ENCODE measurements at regions not wholly inside any gene's neighbourhood (a gene's known extent, or its start where the extent isn't known, plus 50 kb on each side); places are given as distances from the start of the nearest gene placed in this dataset.

DNA sequence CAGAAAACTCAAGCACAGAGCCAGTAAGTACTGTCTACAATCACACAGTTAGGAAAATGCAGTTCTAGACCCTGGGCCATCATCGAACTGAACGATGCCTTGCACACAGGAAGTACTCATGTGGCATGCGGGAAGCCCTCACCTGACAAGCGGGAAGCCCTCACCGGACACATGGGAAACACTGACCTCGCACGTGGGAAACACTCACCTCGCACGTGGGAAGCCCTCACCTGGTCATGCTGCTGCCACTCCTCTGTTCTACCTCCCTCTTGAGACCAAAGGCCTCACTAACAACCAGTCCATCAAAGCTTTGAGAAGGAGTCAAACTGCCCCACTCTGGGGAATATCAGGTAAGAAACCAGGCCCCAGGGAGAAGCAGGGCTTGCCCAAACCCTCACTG lies 105.6 kb upstream of the PTPRT start:
- ATAC-seq (ENCODE audit: low FRiP score) (no peak), DNase-seq (no peak)
- no peaks in the 10 kb centered on the region for H3K27me3 ChIP-seq (ENCODE audit: control insufficient read depth in 1 of 2, insufficient read depth in 2 of 2, low read length in 1 of 2)
- intact Hi-C loops (cut with DNase I), result no loop called here
- WGBS, 2 donors, result 90 to 93% methylated on average over 9 of the region's 9 CpGs
- no peak overlapping the region for H3K4me3 ChIP-seq (ENCODE audit: low read length in 2 of 2)
- no peaks in the 10 kb centered on the region for H3K4me1 ChIP-seq (ENCODE audit: control insufficient read depth in 1 of 2, insufficient read depth in 2 of 2, low read length in 2 of 2)
- H3K9me3 ChIP-seq (ENCODE audit: control insufficient read depth, low read length), result no peaks in the 10 kb centered on the region
- no peak overlapping the region for H3K27ac ChIP-seq (ENCODE audit: low read depth in 1 of 2, low read length in 2 of 2)
- no peaks in the 10 kb centered on the region for H3K36me3 ChIP-seq (ENCODE audit: control insufficient read depth in 1 of 2, insufficient read depth in 2 of 2, low read length in 1 of 2)

- DNase-seq (no peak), ATAC-seq (ENCODE audit: low FRiP score) (no peak)
- Histone ChIP-seq H3K4me1 (ENCODE audit: control insufficient read depth in 1 of 2, insufficient read depth in 2 of 2, low read length in 2 of 2) (no peaks in the 10 kb centered on the region), H3K27ac (ENCODE audit: low read depth in 1 of 2, low read length in 2 of 2) (no peak overlapping the region), H3K4me3 (ENCODE audit: low read length in 2 of 2) (no peak overlapping the region), H3K9me3 (ENCODE audit: control insufficient read depth, low read length) (no peaks in the 10 kb centered on the region), H3K36me3 (ENCODE audit: control insufficient read depth in 1 of 2, insufficient read depth in 2 of 2, low read length in 1 of 2) (no peaks in the 10 kb centered on the region), H3K27me3 (ENCODE audit: control insufficient read depth in 1 of 2, insufficient read depth in 2 of 2, low read length in 1 of 2) (no peaks in the 10 kb centered on the region)
- WGBS, 2 donors, result 79% methylated on average over 4 of the region's 4 CpGs
- intact Hi-C loops (cut with DNase I), result no loop called here
Measured at GRCh38 chr20:43294031-43294430, 104.3 kb upstream of the PTPRT start.

DNA sequence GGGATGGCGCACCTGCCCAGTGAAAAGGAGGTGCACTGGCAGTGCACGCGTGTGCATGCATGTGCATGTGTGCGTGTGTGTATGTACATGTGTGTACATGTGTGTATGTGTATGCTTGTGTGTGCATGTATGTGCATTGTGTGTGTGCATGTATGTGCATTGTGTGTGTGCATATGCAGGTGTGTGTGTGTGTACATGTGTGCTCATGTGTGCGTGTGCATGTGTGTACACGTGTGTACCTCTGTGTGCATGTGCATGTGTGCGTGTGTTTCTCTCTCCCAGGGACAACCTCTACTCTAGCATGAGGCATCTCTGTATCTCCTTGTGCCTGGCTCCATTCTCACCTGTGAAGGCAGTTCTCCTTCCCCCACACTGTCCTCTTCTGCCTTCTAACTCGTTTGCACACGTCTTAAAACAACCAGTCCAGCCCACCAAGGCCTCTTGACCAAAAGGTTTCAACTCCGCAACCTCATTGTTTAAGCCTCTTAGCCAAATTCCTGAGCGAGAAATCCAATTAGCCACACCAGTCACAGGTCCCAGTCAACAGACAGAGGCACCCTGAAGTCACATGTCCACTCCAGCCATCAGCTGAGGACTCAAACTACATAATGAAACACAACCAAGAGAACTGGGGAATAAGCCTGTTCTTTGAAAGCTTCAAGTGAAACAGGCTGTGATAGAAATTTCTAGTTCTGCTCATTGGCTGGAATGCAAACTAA lies 103.5 kb upstream of the PTPRT start:
- no peak for ATAC-seq (ENCODE audit: low FRiP score)
- WGBS, 2 donors, result 74 to 81% methylated on average over 11 of the region's 11 CpGs
- no peaks in the 10 kb centered on the region for H3K27me3 ChIP-seq (ENCODE audit: control insufficient read depth in 1 of 2, insufficient read depth in 2 of 2, low read length in 1 of 2)
- intact Hi-C loops (cut with DNase I), result no loop called here
- no peak for DNase-seq
- no peaks in the 10 kb centered on the region for H3K36me3 ChIP-seq (ENCODE audit: control insufficient read depth in 1 of 2, insufficient read depth in 2 of 2, low read length in 1 of 2)
- H3K9me3 ChIP-seq (ENCODE audit: control insufficient read depth, low read length), result no peaks in the 10 kb centered on the region
- no peak overlapping the region for H3K27ac ChIP-seq (ENCODE audit: low read depth in 1 of 2, low read length in 2 of 2)
- H3K4me1 ChIP-seq (ENCODE audit: control insufficient read depth in 1 of 2, insufficient read depth in 2 of 2, low read length in 2 of 2), result no peaks in the 10 kb centered on the region
- H3K4me3 ChIP-seq (ENCODE audit: low read length in 2 of 2), result no peak overlapping the region

DNA sequence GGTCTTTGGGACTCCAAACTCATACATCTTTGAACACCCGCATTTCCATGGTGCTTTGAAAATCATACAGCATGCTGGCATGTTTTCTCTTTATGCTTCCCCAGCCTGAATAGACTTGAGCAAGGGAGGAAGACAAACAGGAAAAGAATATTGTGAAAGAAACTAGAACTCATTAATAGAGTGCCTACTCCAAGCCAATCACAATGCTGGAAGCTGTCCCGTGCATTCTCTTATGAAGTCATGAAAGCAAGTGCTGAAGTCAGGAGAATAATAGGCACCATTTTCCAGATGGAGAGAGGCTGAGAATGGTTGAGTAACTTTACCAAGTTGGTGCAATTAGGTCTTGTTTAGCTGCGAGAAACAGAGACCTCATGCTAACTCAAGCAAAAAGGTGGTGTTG lies 102.5 kb upstream of the PTPRT start:
- Histone ChIP-seq H3K36me3 (ENCODE audit: control insufficient read depth in 1 of 2, insufficient read depth in 2 of 2, low read length in 1 of 2) (no peaks in the 10 kb centered on the region), H3K4me1 (ENCODE audit: control insufficient read depth in 1 of 2, insufficient read depth in 2 of 2, low read length in 2 of 2) (no peaks in the 10 kb centered on the region), H3K27ac (ENCODE audit: low read depth in 1 of 2, low read length in 2 of 2) (no peak overlapping the region), H3K27me3 (ENCODE audit: control insufficient read depth in 1 of 2, insufficient read depth in 2 of 2, low read length in 1 of 2) (no peaks in the 10 kb centered on the region), H3K9me3 (ENCODE audit: control insufficient read depth, low read length) (no peaks in the 10 kb centered on the region), H3K4me3 (ENCODE audit: low read length in 2 of 2) (no peak overlapping the region)
- DNase-seq, result no peak
- WGBS, 2 donors, result 74 to 79% methylated on average over 3 of the region's 3 CpGs
- intact Hi-C loops (cut with DNase I), result no loop called here
- no peak for ATAC-seq (ENCODE audit: low FRiP score)

DNA sequence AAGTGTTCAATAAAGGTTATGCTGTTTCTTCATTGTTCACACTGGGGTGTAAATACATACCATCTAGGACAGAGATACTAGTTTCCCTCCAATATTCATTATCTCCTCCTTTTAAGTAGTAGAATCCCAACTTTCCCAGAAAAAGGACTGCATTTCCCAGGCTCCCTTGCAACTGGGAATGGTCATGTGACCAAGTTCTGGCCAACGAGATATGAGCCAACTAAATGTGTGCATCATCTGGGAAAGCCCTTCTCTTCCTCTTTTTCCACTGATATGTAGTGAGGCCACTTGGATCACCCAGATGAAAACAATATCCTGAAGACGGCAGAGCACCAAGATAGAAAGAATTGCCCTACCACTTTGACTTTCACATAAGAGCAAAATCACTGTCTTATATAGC lies 97.9 kb upstream of the PTPRT start:
- Histone ChIP-seq H3K36me3 (ENCODE audit: control insufficient read depth in 1 of 2, insufficient read depth in 2 of 2, low read length in 1 of 2) (no peaks in the 10 kb centered on the region), H3K4me1 (ENCODE audit: control insufficient read depth in 1 of 2, insufficient read depth in 2 of 2, low read length in 2 of 2) (no peaks in the 10 kb centered on the region), H3K9me3 (ENCODE audit: control insufficient read depth, low read length) (no peaks in the 10 kb centered on the region), H3K27me3 (ENCODE audit: control insufficient read depth in 1 of 2, insufficient read depth in 2 of 2, low read length in 1 of 2) (no peaks in the 10 kb centered on the region), H3K4me3 (ENCODE audit: low read length in 2 of 2) (no peak overlapping the region), H3K27ac (ENCODE audit: low read depth in 1 of 2, low read length in 2 of 2) (no peak overlapping the region)
- DNase-seq, result no peak
- ATAC-seq (ENCODE audit: low FRiP score), result no peak
- 61 to 63% methylated on average over 2 of the region's 2 CpGs for WGBS, 2 donors
- intact Hi-C loops (cut with DNase I), result no loop called here

DNA sequence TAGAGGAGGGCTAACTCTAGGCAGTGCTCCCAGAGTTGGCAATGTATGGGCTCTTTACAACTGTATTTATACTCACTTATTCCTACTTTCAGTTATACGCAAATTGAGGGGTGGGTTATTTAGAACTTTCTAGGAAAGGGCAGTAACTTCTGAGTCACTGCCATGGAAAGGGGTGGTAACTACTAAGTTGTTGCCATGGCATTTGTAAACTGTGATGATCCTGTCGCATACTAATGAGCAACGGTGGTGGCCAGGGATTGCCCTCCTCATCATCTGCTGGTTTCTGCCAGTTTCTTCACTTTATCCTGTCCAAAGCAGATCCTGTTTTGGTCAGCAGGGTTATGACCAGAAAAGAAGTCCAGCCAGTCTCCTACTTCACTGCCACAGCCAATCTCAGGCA lies 95.5 kb upstream of the PTPRT start:
- Histone ChIP-seq H3K27me3 (ENCODE audit: control insufficient read depth in 1 of 2, insufficient read depth in 2 of 2, low read length in 1 of 2) (no peaks in the 10 kb centered on the region), H3K36me3 (ENCODE audit: control insufficient read depth in 1 of 2, insufficient read depth in 2 of 2, low read length in 1 of 2) (no peaks in the 10 kb centered on the region), H3K9me3 (ENCODE audit: control insufficient read depth, low read length) (peaks cover 3% of the 10 kb centered on the region), H3K27ac (ENCODE audit: low read depth in 1 of 2, low read length in 2 of 2) (no peak overlapping the region), H3K4me3 (ENCODE audit: low read length in 2 of 2) (no peak overlapping the region), H3K4me1 (ENCODE audit: control insufficient read depth in 1 of 2, insufficient read depth in 2 of 2, low read length in 2 of 2) (no peaks in the 10 kb centered on the region)
- no peak for ATAC-seq (ENCODE audit: low FRiP score)
- no peak for DNase-seq
- intact Hi-C loops (cut with DNase I), result no loop called here
- 81 to 92% methylated on average over 3 of the region's 3 CpGs for WGBS, 2 donors

DNA sequence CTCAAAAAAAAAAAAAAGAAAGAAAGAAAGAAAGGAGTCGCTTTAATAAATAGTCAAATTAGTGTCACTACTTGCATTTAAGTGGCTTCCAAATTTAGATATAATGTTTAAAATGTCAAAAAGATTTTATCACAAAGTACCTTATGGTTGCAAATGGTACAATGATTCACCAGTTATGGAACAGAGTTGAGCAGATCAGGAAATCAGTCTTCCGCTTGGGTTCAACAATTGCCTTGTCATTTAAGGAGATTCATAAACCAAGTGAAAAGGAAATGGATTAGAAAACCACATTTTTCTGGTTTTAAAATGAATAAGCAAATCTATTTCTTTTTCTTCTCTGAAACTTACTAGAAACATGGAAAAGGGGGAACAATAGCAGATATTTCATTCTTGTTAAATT lies 94.8 kb upstream of the PTPRT start:
- DNase-seq (no peak), ATAC-seq (ENCODE audit: low FRiP score) (no peak)
- H3K36me3 ChIP-seq (ENCODE audit: control insufficient read depth in 1 of 2, insufficient read depth in 2 of 2, low read length in 1 of 2), result no peaks in the 10 kb centered on the region
- H3K4me3 ChIP-seq (ENCODE audit: low read length in 2 of 2), result no peak overlapping the region
- H3K27me3 ChIP-seq (ENCODE audit: control insufficient read depth in 1 of 2, insufficient read depth in 2 of 2, low read length in 1 of 2), result no peaks in the 10 kb centered on the region
- no peaks in the 10 kb centered on the region for H3K4me1 ChIP-seq (ENCODE audit: control insufficient read depth in 1 of 2, insufficient read depth in 2 of 2, low read length in 2 of 2)
- intact Hi-C loops (cut with DNase I), result no loop called here
- H3K27ac ChIP-seq (ENCODE audit: low read depth in 1 of 2, low read length in 2 of 2), result no peak overlapping the region
- WGBS, 2 donors, result 86 to 95% methylated on average over 2 of the region's 2 CpGs
- H3K9me3 ChIP-seq (ENCODE audit: control insufficient read depth, low read length), result peaks cover 3% of the 10 kb centered on the region

DNA sequence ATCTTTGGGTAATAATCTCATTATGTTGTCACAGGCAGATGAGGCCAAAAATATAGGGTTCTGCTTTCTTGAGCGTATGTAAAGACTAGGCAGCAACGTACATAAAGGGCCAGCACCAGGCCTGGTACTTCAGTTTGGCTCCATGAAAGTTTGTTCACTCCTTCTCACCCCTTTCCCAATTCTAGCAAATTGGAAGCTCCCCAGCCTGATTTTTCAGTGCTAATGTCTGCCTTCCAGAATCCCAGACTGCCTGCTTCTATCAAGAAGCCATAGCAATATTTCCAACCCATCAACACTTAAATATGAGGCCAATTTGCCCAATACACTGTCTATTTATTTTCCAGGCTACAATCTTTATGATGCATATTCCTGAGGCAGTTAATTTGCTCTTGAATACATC lies 93.4 kb upstream of the PTPRT start:
- 70 to 77% methylated on average over 2 of the region's 2 CpGs for WGBS, 2 donors
- H3K27ac ChIP-seq (ENCODE audit: low read depth in 1 of 2, low read length in 2 of 2), result no peak overlapping the region
- DNase-seq (no peak), ATAC-seq (ENCODE audit: low FRiP score) (no peak)
- intact Hi-C loops (cut with DNase I), result no loop called here
- H3K4me1 ChIP-seq (ENCODE audit: control insufficient read depth in 1 of 2, insufficient read depth in 2 of 2, low read length in 2 of 2), result no peaks in the 10 kb centered on the region
- no peaks in the 10 kb centered on the region for H3K36me3 ChIP-seq (ENCODE audit: control insufficient read depth in 1 of 2, insufficient read depth in 2 of 2, low read length in 1 of 2)
- peaks cover 3% of the 10 kb centered on the region for H3K9me3 ChIP-seq (ENCODE audit: control insufficient read depth, low read length)
- H3K4me3 ChIP-seq (ENCODE audit: low read length in 2 of 2), result no peak overlapping the region
- no peaks in the 10 kb centered on the region for H3K27me3 ChIP-seq (ENCODE audit: control insufficient read depth in 1 of 2, insufficient read depth in 2 of 2, low read length in 1 of 2)

DNA sequence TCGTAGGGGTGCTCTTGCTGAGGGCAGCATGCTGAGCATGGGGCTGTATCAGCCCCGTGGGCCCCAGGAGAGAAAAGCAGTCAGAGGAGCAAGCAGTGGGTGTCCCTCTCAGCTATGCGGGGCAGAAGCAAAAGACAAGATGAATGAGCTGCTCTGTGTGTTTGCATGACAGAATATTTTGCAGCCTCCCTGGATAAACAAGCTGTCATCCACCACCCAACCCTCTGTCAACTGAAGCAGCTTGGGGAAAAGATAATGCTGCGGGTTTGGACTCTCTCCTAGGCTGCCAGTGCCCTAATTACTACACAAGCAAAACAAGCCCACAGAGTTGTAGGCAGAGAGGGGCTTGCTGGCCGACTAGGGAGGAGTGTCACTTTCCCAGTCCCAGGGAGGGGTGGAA lies 82.3 kb upstream of the PTPRT start:
- DNase-seq (no peak), ATAC-seq (ENCODE audit: low FRiP score) (no peak)
- Histone ChIP-seq H3K9me3 (ENCODE audit: control insufficient read depth, low read length) (peaks cover 4% of the 10 kb centered on the region), H3K27me3 (ENCODE audit: control insufficient read depth in 1 of 2, insufficient read depth in 2 of 2, low read length in 1 of 2) (no peaks in the 10 kb centered on the region), H3K4me3 (ENCODE audit: low read length in 2 of 2) (no peak overlapping the region), H3K4me1 (ENCODE audit: control insufficient read depth in 1 of 2, insufficient read depth in 2 of 2, low read length in 2 of 2) (no peaks in the 10 kb centered on the region), H3K36me3 (ENCODE audit: control insufficient read depth in 1 of 2, insufficient read depth in 2 of 2, low read length in 1 of 2) (no peaks in the 10 kb centered on the region), H3K27ac (ENCODE audit: low read depth in 1 of 2, low read length in 2 of 2) (no peak overlapping the region)
- intact Hi-C loops (cut with DNase I), result no loop called here
- WGBS, 2 donors, result 33 to 35% methylated on average over 5 of the region's 5 CpGs

Data from aorta (tissue), 5 donors.